GM18511 (cell line): ENCODE measurements at regions not wholly inside any gene's neighbourhood (a gene's known extent, or its start where the extent isn't known, plus 50 kb on each side); places are given as distances from the start of the nearest gene placed in this dataset.

Experiments
- ATAC-seq: cut with Tn5 transposase; IDR thresholded peaks from one replicate; pipeline ENCODE4 v1.9.1; 2021; ENCODE audit warnings: mild to moderate bottlenecking, moderate library complexity; ENCODE audit not compliant: unreplicated experiment

- no peak for ATAC-seq
These were observed 294.4 kb downstream of the MN1 start for GRCh38 chr22:27507111-27507611.

DNA sequence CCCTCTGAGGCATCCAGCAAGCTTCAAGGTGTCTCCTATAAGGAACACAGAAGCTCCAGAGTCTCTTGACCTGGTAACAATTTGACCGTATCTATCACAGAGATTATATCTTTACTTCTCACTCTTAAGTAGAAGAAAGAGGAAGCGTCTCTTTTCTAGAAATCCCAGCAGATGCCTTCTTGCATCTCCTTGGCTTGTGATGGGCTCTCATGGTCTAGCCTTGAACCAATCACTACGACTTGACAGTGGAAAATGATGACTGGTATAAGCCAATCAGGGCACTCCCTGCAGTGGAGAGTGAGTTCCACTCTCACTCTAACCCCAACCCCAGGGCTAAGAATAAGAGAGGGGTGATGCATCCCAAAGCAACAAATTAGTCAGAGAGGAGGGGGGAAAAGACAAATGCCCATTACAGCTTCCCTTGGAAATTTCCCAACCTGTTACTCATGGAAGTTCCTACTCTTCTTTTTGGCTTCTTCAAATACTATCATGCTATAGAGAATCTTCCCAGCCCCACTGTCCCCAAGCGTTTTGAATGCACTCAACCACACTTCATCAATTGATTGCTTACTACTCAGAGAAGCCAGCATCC, 293.5 kb downstream of the MN1 start:
- no peak for ATAC-seq

- no peak for ATAC-seq
These were observed 292.2 kb downstream of the MN1 start for GRCh38 chr22:27509132-27509920.

DNA sequence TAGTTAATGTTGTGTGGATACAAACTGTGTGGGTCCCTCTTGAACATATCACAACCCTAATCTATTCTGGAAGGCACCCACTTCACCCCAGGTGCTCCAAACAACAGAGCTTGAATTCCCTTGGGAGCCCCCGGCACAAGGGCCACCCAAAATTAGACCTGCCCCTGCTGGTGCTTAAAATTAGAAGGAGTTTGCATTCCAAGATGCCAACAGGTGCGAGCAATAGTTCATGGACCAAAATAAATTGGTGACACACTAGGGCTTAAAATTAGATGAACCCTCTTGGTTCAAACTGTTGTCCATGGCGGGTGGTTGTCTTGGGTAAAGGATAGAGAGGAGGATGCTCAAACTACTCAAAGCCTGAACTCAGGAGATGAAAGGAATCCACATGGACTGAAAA, 291.5 kb downstream of the MN1 start:
- ATAC-seq: no peak

DNA sequence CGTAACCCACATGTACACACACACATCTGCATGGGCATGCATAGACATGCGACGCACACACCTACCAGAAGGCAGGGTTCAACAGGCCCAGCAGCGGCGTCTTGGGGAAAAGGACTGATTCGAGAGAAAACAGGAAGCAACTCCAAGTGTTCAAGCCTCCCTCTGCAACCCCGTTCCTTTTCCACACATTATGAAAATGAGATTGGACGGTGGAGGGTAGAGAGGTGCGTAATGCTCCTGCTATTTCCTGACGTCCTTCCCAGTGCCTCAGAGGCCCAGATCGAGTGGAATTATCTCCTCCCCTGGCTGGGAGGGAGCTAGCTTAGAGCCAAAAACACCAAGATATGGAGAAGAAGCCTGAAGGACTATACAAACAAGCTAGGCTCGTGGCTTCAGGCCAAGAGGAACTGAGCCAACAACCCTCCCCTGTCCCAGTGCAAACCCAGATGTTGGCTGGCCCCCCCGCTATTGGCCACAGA, 289.2 kb downstream of the MN1 start:
- no peak for ATAC-seq

GRCh38 chr22:27513021-27513420, 288.5 kb downstream of the MN1 start:
- ATAC-seq: no peak

- no peak for ATAC-seq
These were observed 286.7 kb downstream of the MN1 start for GRCh38 chr22:27514601-27515523.

GRCh38 chr22:27517361-27518155, 284.0 kb downstream of the MN1 start:
- ATAC-seq: no peak

- ATAC-seq: no peak
These were observed 282.8 kb downstream of the MN1 start for GRCh38 chr22:27518531-27519340.

DNA sequence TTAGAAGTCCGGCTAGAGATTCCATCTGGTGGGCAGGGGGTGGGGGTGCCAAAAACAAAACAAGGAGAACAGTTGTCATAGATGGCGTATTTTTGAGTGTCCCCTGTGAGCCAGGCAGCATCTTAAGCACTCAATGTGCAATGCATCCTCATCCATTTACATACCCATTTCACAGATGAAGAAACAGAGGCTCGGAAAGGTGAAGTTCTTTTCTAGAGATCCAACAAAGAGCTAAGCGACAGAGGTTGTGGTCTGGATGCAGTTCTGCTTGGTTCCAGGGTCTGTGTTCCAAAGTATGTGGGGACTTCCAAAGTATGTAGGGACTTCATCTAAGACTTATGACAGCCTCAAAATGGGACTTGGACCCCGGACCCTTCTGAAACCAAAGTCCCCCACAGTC, 277.8 kb downstream of the MN1 start:
- no peak for ATAC-seq

- no peak for ATAC-seq
These were observed 275.8 kb downstream of the MN1 start for GRCh38 chr22:27525711-27526110.

DNA sequence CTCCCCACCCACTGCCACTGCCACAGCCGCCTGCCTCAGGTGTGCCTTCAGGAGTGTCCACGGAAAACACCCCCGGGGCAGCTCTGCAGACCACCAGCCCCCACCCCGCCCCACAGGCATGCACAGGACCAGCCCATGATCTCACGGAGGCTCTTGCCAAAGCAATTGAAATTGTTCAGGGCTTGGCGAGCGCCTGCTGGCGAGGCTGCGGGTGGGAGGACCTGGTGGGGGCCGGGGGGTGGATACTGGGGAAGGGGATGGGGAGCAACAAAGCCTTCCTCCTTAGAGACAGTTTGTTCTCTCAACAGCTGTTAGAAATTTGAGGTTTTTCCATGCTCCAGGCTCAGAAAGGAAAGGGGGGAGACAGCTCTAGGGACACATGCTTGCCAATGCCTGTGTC, 274.7 kb downstream of the MN1 start:
- ATAC-seq: no peak

DNA sequence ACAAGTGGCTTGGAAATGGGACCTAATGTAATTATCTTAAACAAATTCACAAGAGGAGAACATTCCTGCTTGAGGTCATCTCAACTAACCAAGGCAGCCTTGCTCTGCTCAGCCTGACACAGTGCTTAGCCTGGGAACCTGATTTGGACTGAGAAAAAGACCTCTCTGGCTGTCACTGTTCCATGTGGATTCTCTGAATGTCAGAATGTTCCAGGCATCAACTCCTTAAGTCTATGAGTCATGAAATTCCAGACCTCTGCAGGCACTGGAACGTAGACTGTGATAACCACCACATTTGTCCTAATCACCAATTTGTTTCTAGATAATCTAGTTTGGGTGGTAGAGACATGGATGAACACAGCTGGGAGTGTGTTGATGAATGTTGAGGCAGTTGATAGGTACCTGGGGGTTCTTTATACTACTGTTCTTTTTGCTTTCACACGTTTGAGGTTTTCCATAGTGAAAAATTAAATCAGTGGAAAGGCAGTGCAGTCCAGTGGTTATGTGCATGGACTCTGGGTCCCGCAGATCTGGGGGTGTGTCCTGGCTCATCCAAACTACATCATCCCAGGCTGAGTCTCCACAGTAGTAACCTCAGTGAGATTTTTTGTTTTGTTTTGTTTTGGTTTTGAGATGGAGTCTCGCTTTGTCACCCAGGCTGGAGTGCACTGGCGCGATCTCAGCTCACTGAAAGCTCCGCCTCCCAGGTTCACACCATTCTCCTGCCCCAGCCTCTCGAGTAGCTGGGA, 269.6 kb downstream of the MN1 start:
- no peak for ATAC-seq

DNA sequence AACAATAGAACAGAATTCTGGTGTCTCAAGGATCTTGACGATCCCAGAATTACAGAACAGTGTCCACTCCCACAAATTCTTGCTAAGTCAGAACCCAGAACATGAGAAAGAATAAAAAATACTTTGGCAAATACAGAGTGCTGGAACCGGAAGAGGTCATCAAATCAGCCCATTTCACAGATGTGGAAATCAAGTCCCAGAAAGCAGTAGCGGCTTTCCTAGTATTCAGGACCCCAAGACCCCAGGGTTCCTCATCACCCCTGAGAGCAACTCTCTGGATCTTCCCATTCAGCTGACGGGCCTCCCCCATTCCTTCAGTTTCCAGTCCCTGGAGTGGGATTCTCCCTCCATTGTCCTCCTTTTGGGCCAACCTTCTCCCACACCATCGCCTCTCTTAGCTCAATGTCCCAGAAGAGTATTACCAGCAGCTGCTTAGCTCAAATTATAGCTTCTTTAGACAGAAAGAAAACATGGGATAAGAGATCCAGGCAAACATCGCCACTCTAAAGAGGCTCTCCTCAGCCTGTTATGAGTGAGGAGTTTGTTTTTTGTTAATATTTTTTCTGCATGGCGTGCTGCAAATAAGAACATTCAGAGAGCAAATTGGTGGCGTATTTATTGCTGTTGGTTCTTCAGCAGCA, 268.3 kb downstream of the MN1 start:
- ATAC-seq: no peak

DNA sequence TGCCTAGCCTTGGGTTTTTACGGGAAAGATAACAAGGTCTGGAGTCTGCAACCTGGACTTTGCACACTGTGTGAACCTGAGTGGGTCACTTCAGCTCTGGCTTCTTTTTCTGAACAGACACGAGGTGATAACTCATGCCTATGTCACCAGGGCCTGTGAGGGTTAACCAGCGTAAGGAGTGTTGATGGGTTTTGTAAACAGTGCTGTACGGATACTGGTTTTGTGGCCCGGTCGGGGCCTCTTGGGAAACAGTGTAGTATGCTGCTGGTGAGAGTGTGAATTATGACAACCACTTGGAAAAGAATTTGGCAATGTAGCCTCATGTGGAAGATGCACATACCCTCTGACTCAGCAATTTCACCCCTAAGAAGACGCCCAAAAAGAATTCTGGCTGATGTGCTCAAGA, 266.8 kb downstream of the MN1 start:
- no peak for ATAC-seq

- no peak for ATAC-seq
These were observed 266.1 kb downstream of the MN1 start for GRCh38 chr22:27535452-27535851.

- no peak for ATAC-seq
These were observed 264.1 kb downstream of the MN1 start for GRCh38 chr22:27537501-27537900.

- no peak for ATAC-seq
These were observed 262.9 kb downstream of the MN1 start for GRCh38 chr22:27538666-27539065.
